ENCODE measurements at regions not wholly inside any gene's neighbourhood (a gene's known extent, or its start where the extent isn't known, plus 50 kb on each side); places are given as distances from the start of the nearest gene placed in this dataset.
"Not testable (repeated sequence)": the region's sequence is repeated elsewhere in the genome, so short reads cannot be mapped to it uniquely, and the experiment has no call there.

DNA sequence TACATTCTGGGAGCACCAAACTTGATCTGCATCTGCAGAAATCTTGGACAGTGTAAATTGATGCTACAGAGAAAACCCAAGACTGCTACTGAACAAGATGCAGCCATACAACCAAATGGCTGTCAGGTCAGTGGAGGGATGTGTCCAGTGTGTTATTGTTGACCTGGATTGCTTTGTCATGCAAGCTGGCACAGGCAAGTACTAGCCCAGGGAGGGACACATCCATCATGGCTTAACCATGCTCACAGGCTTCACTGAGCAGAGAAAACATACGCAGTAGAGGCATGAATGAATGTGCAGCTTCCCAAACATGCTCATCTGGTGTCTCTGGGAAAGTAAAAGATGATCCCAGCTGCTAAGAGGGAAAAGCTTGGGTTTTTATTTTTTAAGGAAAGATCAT is 93.6 kb downstream of the MTNR1B start:
- H3K27me3 ChIP-seq (replicated peaks in 2 of 5; ENCODE audit: control insufficient read depth in 4 of 5, insufficient read depth in 5 of 5, low read length in 4 of 5): no peaks in the 10 kb centered on the region
- WGBS (ENCODE audit: insufficient coverage): 80% methylated on average over 1 of the region's 1 CpG
- no peak for DNase-seq
- H3K4me3 ChIP-seq (ENCODE audit: control insufficient read depth in 1 of 7, extremely low read depth in 1 of 7, insufficient read depth in 4 of 7, low read depth in 2 of 7, low read length in 6 of 7): no peak overlapping the region
- no peaks in the 10 kb centered on the region for H3K4me1 ChIP-seq (ENCODE audit: control extremely low read depth in 1 of 4, control insufficient read depth in 4 of 4, insufficient read depth in 4 of 4, low read length in 3 of 4)
- CTCF ChIA-PET: no interaction called here
- H3K36me3 ChIP-seq (ENCODE audit: control insufficient read depth in 4 of 4, insufficient read depth in 4 of 4, low read length in 3 of 4): no peaks in the 10 kb centered on the region
- no peak overlapping the region for H3K27ac ChIP-seq (ENCODE audit: insufficient read depth in 1 of 2, low read depth in 1 of 2, low read length in 2 of 2, poor library complexity in 1 of 2, severe bottlenecking in 2 of 2)
- no peaks in the 10 kb centered on the region for H3K9me3 ChIP-seq (ENCODE audit: control extremely low read depth in 1 of 5, control insufficient read depth in 4 of 5, insufficient read depth in 2 of 5, low read depth in 1 of 5, low read length in 4 of 5)
- POLR2A ChIA-PET: no interaction called here

- H3K27ac ChIP-seq (ENCODE audit: insufficient read depth in 1 of 2, low read depth in 1 of 2, low read length in 2 of 2, poor library complexity in 1 of 2, severe bottlenecking in 2 of 2); H3K4me3 ChIP-seq (ENCODE audit: control insufficient read depth in 1 of 7, extremely low read depth in 1 of 7, insufficient read depth in 4 of 7, low read depth in 2 of 7, low read length in 6 of 7); H3K4me1 ChIP-seq (ENCODE audit: control extremely low read depth in 1 of 4, control insufficient read depth in 4 of 4, insufficient read depth in 4 of 4, low read length in 3 of 4); CTCF ChIA-PET; H3K9me3 ChIP-seq (ENCODE audit: control extremely low read depth in 1 of 5, control insufficient read depth in 4 of 5, insufficient read depth in 2 of 5, low read depth in 1 of 5, low read length in 4 of 5); POLR2A ChIA-PET; DNase-seq; H3K36me3 ChIP-seq (ENCODE audit: control insufficient read depth in 4 of 4, insufficient read depth in 4 of 4, low read length in 3 of 4); H3K27me3 ChIP-seq (replicated peaks in 2 of 5; ENCODE audit: control insufficient read depth in 4 of 5, insufficient read depth in 5 of 5, low read length in 4 of 5): not testable (repeated sequence)
- 100% methylated on average over 1 of the region's 2 CpGs for whole genome bisulfite sequencing (ENCODE audit: insufficient coverage)
Measured at GRCh38 chr11:93065074-93065674, 95.7 kb downstream of the MTNR1B start.

DNA sequence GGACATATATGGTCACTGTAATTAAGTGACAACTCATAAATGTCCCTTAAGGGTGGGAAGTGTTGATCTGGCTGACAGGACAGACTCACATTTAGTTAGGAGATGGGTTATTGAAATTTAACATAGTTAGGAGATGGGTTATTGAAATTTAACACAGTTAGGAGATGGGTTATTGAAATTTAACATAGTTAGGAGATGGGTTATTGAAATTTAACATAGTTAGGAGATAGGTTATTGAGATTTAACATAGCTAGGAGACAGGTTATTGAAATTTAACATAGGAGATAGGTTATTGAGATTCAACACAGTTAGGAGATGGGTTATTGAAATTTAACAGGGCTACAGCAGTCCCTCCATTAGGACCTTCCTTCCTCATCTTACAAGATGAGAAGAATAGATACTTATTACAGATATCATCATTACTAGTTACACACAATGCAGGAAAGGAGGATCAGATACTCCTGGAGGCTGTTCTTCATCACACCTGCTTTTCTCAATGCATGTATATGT is 98.5 kb downstream of the MTNR1B start:
- ChIA-PET POLR2A (no interaction called here), CTCF (no interaction called here)
- Histone ChIP-seq H3K27ac (ENCODE audit: insufficient read depth in 1 of 2, low read depth in 1 of 2, low read length in 2 of 2, poor library complexity in 1 of 2, severe bottlenecking in 2 of 2) (no peak overlapping the region), H3K36me3 (ENCODE audit: control insufficient read depth in 4 of 4, insufficient read depth in 4 of 4, low read length in 3 of 4) (no peaks in the 10 kb centered on the region), H3K4me1 (ENCODE audit: control extremely low read depth in 1 of 4, control insufficient read depth in 4 of 4, insufficient read depth in 4 of 4, low read length in 3 of 4) (no peaks in the 10 kb centered on the region), H3K27me3 (replicated peaks in 2 of 5; ENCODE audit: control insufficient read depth in 4 of 5, insufficient read depth in 5 of 5, low read length in 4 of 5) (no peaks in the 10 kb centered on the region), H3K4me3 (ENCODE audit: control insufficient read depth in 1 of 7, extremely low read depth in 1 of 7, insufficient read depth in 4 of 7, low read depth in 2 of 7, low read length in 6 of 7) (no peak overlapping the region), H3K9me3 (ENCODE audit: control extremely low read depth in 1 of 5, control insufficient read depth in 4 of 5, insufficient read depth in 2 of 5, low read depth in 1 of 5, low read length in 4 of 5) (no peaks in the 10 kb centered on the region)
- no peak for DNase-seq

DNA sequence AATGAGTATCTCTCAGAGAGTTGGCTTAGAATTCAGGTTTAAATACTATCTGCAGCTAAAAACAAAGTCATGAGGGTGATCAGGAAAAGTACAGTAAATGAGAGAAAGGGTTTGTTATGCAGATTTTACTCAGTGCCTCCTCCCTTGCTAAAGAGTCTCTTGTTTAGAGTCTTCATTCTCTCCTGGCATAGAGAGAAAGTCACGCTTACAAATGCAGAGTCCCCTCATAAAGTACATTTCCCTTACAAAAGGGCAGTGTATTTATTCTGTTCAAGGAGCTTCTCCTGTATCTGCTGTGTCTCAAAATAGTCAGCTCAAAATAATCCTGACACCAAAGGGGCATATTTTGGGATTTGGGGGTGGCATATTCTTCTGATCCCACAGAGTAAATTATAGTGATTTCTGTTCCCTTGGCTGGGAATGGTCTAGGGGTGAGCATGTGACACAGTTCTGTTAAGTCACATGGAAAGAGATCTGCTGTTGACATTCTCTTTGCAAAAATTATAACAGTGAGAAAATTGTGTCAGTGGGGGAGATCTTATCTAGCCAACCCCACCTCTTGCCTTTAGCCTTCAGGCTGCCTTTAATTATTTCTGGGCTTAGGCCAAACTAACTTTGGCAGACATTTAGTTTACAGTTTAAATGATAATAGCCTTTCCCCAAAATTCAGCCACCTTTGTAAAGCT is 102.9 kb downstream of the MTNR1B start:
- no peak overlapping the region for H3K27ac ChIP-seq (ENCODE audit: insufficient read depth in 1 of 2, low read depth in 1 of 2, low read length in 2 of 2, poor library complexity in 1 of 2, severe bottlenecking in 2 of 2)
- no peaks in the 10 kb centered on the region for H3K36me3 ChIP-seq (ENCODE audit: control insufficient read depth in 4 of 4, insufficient read depth in 4 of 4, low read length in 3 of 4)
- POLR2A ChIA-PET: no interaction called here
- no peak overlapping the region for H3K4me3 ChIP-seq (ENCODE audit: control insufficient read depth in 1 of 7, extremely low read depth in 1 of 7, insufficient read depth in 4 of 7, low read depth in 2 of 7, low read length in 6 of 7)
- DNase-seq: no peak
- WGBS (ENCODE audit: insufficient coverage): no CpG with 5 or more reads among the region's 1 CpG
- H3K4me1 ChIP-seq (ENCODE audit: control extremely low read depth in 1 of 4, control insufficient read depth in 4 of 4, insufficient read depth in 4 of 4, low read length in 3 of 4): no peaks in the 10 kb centered on the region
- H3K9me3 ChIP-seq (ENCODE audit: control extremely low read depth in 1 of 5, control insufficient read depth in 4 of 5, insufficient read depth in 2 of 5, low read depth in 1 of 5, low read length in 4 of 5): peaks cover 0 to 1% (median 0%) of the 10 kb centered on the region in 5 experiments
- H3K27me3 ChIP-seq (replicated peaks in 2 of 5; ENCODE audit: control insufficient read depth in 4 of 5, insufficient read depth in 5 of 5, low read length in 4 of 5): no peaks in the 10 kb centered on the region
- CTCF ChIA-PET: interaction anchor here (0.6 kb wide), 1 partner anchor 866 kb away, joined by 4 read pairs; no protein-coding TSS in a partner anchor

DNA sequence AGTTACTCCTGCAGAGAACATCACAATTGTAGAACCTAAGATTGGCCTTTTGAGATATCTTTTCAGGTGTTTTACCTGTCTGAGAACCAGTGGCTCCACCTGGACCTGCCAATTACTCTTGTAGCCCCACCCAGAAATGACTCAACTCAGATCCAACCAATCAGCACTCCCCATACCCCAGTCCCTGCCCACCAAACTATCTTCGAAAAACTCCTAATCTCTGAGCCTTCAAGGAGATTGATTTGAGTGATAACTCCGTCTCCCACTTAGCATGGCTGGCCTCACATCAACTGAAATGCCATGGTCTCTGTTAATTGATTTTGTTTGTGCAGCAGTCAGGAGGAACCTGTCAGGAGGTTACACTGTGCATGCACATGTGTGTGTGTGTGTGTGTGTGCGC is 103.6 kb downstream of the MTNR1B start:
- POLR2A ChIA-PET: no interaction called here
- 88% methylated on average over 2 of the region's 3 CpGs for WGBS (ENCODE audit: insufficient coverage)

DNA sequence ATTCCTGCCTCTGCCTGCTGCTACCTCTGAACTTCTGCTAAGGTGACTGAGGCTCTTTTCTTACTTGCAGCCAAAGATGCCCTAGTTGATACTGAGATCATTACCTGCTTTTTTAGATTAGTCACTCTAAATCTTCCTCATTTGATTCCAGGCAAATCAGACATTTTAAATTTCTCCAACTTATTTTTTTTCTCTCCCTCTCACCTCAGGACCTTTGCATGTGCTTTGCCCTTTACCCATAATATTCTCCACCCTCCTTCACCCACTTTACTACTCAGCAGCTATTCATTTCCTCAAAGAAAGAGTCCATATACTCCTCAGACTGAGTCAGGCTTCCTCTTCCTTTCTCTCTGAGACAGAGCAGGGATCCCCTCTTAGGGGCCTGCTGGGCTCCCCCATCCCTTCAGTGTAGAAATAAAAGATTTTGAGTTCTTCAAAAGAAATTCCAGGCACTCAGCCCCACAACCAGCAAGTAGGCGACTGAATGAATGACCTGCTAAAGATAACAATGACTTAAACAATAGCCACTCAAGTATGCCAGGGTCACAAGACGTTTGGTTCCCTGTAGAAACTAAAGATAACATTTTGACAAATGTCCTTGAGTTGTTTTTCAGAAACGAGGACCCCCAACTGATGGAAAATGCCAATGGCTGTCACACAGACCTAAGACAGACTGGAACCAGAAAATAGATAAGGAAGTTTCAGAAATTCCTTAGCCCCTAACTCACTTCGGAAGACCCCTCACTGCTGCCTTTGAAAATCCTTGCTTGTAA is 104.2 kb downstream of the MTNR1B start:
- DNase-seq: no peak
- POLR2A ChIA-PET: no interaction called here
- Histone ChIP-seq H3K9me3 (ENCODE audit: control extremely low read depth in 1 of 5, control insufficient read depth in 4 of 5, insufficient read depth in 2 of 5, low read depth in 1 of 5, low read length in 4 of 5) (peaks cover 0 to 1% (median 0%) of the 10 kb centered on the region in 5 experiments), H3K27me3 (replicated peaks in 2 of 5; ENCODE audit: control insufficient read depth in 4 of 5, insufficient read depth in 5 of 5, low read length in 4 of 5) (no peaks in the 10 kb centered on the region), H3K4me3 (ENCODE audit: control insufficient read depth in 1 of 7, extremely low read depth in 1 of 7, insufficient read depth in 4 of 7, low read depth in 2 of 7, low read length in 6 of 7) (no peak overlapping the region), H3K36me3 (ENCODE audit: control insufficient read depth in 4 of 4, insufficient read depth in 4 of 4, low read length in 3 of 4) (no peaks in the 10 kb centered on the region), H3K4me1 (ENCODE audit: control extremely low read depth in 1 of 4, control insufficient read depth in 4 of 4, insufficient read depth in 4 of 4, low read length in 3 of 4) (no peaks in the 10 kb centered on the region), H3K27ac (ENCODE audit: insufficient read depth in 1 of 2, low read depth in 1 of 2, low read length in 2 of 2, poor library complexity in 1 of 2, severe bottlenecking in 2 of 2) (no peak overlapping the region)
- WGBS (ENCODE audit: insufficient coverage): 8% methylated on average over 3 of the region's 4 CpGs
- CTCF ChIA-PET: no interaction called here

More for the DNA sequence above, 103.6 kb downstream of the MTNR1B start:
- no peaks in the 10 kb centered on the region for H3K27me3 ChIP-seq (replicated peaks in 2 of 5; ENCODE audit: control insufficient read depth in 4 of 5, insufficient read depth in 5 of 5, low read length in 4 of 5)
- no peaks in the 10 kb centered on the region for H3K4me1 ChIP-seq (ENCODE audit: control extremely low read depth in 1 of 4, control insufficient read depth in 4 of 4, insufficient read depth in 4 of 4, low read length in 3 of 4)
- H3K9me3 ChIP-seq (ENCODE audit: control extremely low read depth in 1 of 5, control insufficient read depth in 4 of 5, insufficient read depth in 2 of 5, low read depth in 1 of 5, low read length in 4 of 5): peaks cover 0 to 1% (median 0%) of the 10 kb centered on the region in 5 experiments
- H3K36me3 ChIP-seq (ENCODE audit: control insufficient read depth in 4 of 4, insufficient read depth in 4 of 4, low read length in 3 of 4): no peaks in the 10 kb centered on the region
- no peak overlapping the region for H3K4me3 ChIP-seq (ENCODE audit: control insufficient read depth in 1 of 7, extremely low read depth in 1 of 7, insufficient read depth in 4 of 7, low read depth in 2 of 7, low read length in 6 of 7)
- DNase-seq: no peak
- no peak overlapping the region for H3K27ac ChIP-seq (ENCODE audit: insufficient read depth in 1 of 2, low read depth in 1 of 2, low read length in 2 of 2, poor library complexity in 1 of 2, severe bottlenecking in 2 of 2)
- CTCF ChIA-PET: interaction anchor here (0.6 kb wide), 1 partner anchor 867 kb away, joined by 4 read pairs; no protein-coding TSS in a partner anchor

DNA sequence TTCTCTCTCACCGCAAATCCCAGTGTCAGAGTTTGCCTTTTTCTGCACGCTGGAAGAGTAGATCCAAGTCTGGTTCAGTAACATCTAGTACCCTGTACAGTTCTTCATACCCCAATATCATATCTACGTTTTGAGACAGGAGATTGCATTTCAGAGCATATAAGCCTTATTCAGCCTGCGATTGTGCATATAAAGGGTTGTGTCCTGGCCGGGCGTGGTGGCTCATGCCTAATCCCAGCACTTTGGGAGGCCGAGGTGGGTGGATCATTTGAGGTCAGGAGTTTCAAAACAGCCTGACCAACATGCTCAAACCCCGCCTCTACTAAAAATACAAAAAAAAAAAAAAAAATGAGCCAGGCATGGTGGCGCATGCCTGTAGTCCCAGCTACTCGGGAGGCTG is 104.9 kb downstream of the MTNR1B start:
- Histone ChIP-seq H3K4me3 (ENCODE audit: control insufficient read depth in 1 of 7, extremely low read depth in 1 of 7, insufficient read depth in 4 of 7, low read depth in 2 of 7, low read length in 6 of 7) (no peak overlapping the region), H3K27ac (ENCODE audit: insufficient read depth in 1 of 2, low read depth in 1 of 2, low read length in 2 of 2, poor library complexity in 1 of 2, severe bottlenecking in 2 of 2) (no peak overlapping the region), H3K4me1 (ENCODE audit: control extremely low read depth in 1 of 4, control insufficient read depth in 4 of 4, insufficient read depth in 4 of 4, low read length in 3 of 4) (no peaks in the 10 kb centered on the region), H3K27me3 (replicated peaks in 2 of 5; ENCODE audit: control insufficient read depth in 4 of 5, insufficient read depth in 5 of 5, low read length in 4 of 5) (no peaks in the 10 kb centered on the region), H3K36me3 (ENCODE audit: control insufficient read depth in 4 of 4, insufficient read depth in 4 of 4, low read length in 3 of 4) (no peaks in the 10 kb centered on the region), H3K9me3 (ENCODE audit: control extremely low read depth in 1 of 5, control insufficient read depth in 4 of 5, insufficient read depth in 2 of 5, low read depth in 1 of 5, low read length in 4 of 5) (peaks cover 0 to 1% (median 0%) of the 10 kb centered on the region in 5 experiments)
- CTCF ChIA-PET: no interaction called here
- 100% methylated on average over 3 of the region's 10 CpGs for WGBS (ENCODE audit: insufficient coverage)
- POLR2A ChIA-PET: no interaction called here
- DNase-seq: no peak

Data from common myeloid progenitor, CD34-positive (primary cell).